Small intestine (tissue), 7 donors: ENCODE measurements at regions not wholly inside any gene's neighbourhood (a gene's known extent, or its start where the extent isn't known, plus 50 kb on each side); places are given as distances from the start of the nearest gene placed in this dataset.

Source experiments
- DNase-seq, 2 donors: peaks; one replicate each; pipeline versions ENCODE4 v3.0.0 to v3.0.0-alpha.2; 2013
- FAIRE-seq: peaks from 2 replicates; lab custom pipeline; 2012; peaks lifted over from hg19 to GRCh38; lab: Jason Lieb, UNC
- H3K27ac ChIP-seq, 3 donors: one replicate each; pipeline ENCODE4 v1.5.1; 2013; ENCODE audit warnings: low read length in 2 of 3, mild to moderate bottlenecking in 2 of 3, control low read depth in 1 of 3, inconsistent platforms in 1 of 3, low read depth in 1 of 3, moderate library complexity in 1 of 3
- H3K27me3 ChIP-seq, 3 donors: one replicate each; pipeline ENCODE4 v1.6.1; 2013; ENCODE audit warnings: low read length in 3 of 3, inconsistent platforms in 1 of 3; ENCODE audit not compliant: control insufficient read depth in 3 of 3, insufficient read depth in 3 of 3
- H3K36me3 ChIP-seq, 3 donors: one replicate each; pipeline ENCODE4 v1.6.1; 2013; ENCODE audit warnings: low read length in 3 of 3, inconsistent platforms in 1 of 3, low read depth in 1 of 3, mild to moderate bottlenecking in 1 of 3, moderate library complexity in 1 of 3; ENCODE audit not compliant: control insufficient read depth in 3 of 3, insufficient read depth in 2 of 3
- H3K4me1 ChIP-seq, 3 donors: one replicate each; pipeline ENCODE4 v1.6.1; 2013; ENCODE audit warnings: low read length in 2 of 3, inconsistent platforms in 1 of 3, low read depth in 1 of 3, mild to moderate bottlenecking in 1 of 3, moderate library complexity in 1 of 3; ENCODE audit not compliant: control insufficient read depth in 3 of 3, insufficient read depth in 2 of 3
- H3K4me3 ChIP-seq, 3 donors: one replicate each; pipeline ENCODE4 v1.5.1; 2013; ENCODE audit warnings: low read length in 3 of 3, control low read depth in 1 of 3, inconsistent platforms in 1 of 3, low read depth in 1 of 3, mild to moderate bottlenecking in 1 of 3, moderate library complexity in 1 of 3
- H3K9me3 ChIP-seq, 2 donors: one replicate each; pipeline ENCODE4 v1.6.1; 2013; ENCODE audit warnings: low read depth in 1 of 2, low read length in 1 of 2; ENCODE audit not compliant: control insufficient read depth in 2 of 2, insufficient read depth in 1 of 2
- WGBS, 3 donors: extraction: QIAGEN DNeasy Blood & Tissue Kit; methylation state at CpG; one replicate each; pipeline ENCODE4 v1.1.7; 2013; 5-methylcytosine and 5-hydroxymethylcytosine counted together
- donor health status: healthy with polysubstance abuse.
- donor health status: control.
- donor health status: control.
- donor health status: Bipolar disorder and iron deficiency.
- donor health status: healthy.

DNA sequence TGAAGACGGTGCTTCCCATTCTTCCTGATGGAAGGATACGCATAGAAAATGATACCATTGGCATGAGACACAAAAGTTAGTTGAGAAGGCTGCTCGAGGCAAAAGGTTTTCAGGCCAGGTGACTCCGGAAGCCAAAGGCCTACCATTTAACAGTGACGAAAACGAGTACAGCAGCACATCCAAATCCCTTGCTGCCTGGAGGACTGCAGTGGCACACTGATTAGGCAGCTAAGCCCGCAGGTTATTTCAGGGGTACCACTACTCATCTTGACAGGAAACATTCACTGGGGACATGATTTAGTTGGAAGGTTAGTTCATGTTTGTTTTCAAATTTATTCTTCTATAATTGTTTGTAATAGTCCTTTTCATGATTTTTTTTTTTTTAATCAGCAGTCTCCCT is 59.9 kb upstream of the BCHE start:
- Histone ChIP-seq H3K27me3 (no peaks in the 10 kb centered on the region), H3K4me1 (no peaks in the 10 kb centered on the region), H3K9me3 (no peaks in the 10 kb centered on the region), H3K4me3 (no peak overlapping the region), H3K27ac (no peak overlapping the region), H3K36me3 (no peaks in the 10 kb centered on the region)
- 76 to 85% (median 78%) methylated on average over 7 of the region's 7 CpGs for WGBS, 3 donors
- no peak for DNase-seq
- FAIRE-seq = no peak

DNA sequence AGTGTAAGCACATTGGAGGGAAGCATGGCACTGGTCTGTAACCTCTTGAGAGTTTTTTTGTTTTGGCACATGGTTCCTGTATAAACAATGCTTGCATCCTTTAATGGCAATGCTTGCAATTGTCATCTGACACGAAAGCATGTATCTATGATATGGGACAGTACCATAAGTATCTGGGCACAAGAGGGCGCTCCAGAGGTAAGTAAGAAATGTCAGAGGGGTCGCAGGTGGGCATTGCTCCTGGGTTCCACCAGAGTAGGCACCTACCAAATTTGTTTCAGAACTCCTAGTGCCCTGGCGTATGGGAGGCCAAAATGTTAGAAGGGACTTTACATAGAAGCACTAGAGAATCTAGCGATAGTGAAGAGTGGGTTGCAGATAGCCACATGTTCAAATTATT is 58.7 kb upstream of the BCHE start:
- no peaks in the 10 kb centered on the region for H3K36me3 ChIP-seq
- DNase-seq (peak in 1 of 2 donors; percentile 4), FAIRE-seq (no peak)
- no peak overlapping the region for H3K27ac ChIP-seq
- no peaks in the 10 kb centered on the region for H3K9me3 ChIP-seq
- no peaks in the 10 kb centered on the region for H3K27me3 ChIP-seq
- H3K4me3 ChIP-seq = no peak overlapping the region
- 44 to 48% (median 46%) methylated on average over 5 of the region's 5 CpGs for WGBS, 3 donors
- no peaks in the 10 kb centered on the region for H3K4me1 ChIP-seq

GRCh38 chr3:165892565-165892964 is 55.3 kb upstream of the BCHE start:
- 69 to 76% (median 76%) methylated on average over 4 of the region's 4 CpGs for WGBS, 3 donors
- Histone ChIP-seq H3K4me1 (no peaks in the 10 kb centered on the region), H3K27ac (no peak overlapping the region), H3K9me3 (no peaks in the 10 kb centered on the region), H3K27me3 (no peaks in the 10 kb centered on the region), H3K36me3 (no peaks in the 10 kb centered on the region), H3K4me3 (no peak overlapping the region)
- FAIRE-seq (no peak), DNase-seq (no peak)
